SHP77 (cell line): ENCODE measurements at regions not wholly inside any gene's neighbourhood (a gene's known extent, or its start where the extent isn't known, plus 50 kb on each side); places are given as distances from the start of the nearest gene placed in this dataset.

Source experiments
- DNase-seq, 2 experiments: peaks; one replicate each; lab custom pipeline; 2025; lab: John Stamatoyannopoulos, UW

DNA sequence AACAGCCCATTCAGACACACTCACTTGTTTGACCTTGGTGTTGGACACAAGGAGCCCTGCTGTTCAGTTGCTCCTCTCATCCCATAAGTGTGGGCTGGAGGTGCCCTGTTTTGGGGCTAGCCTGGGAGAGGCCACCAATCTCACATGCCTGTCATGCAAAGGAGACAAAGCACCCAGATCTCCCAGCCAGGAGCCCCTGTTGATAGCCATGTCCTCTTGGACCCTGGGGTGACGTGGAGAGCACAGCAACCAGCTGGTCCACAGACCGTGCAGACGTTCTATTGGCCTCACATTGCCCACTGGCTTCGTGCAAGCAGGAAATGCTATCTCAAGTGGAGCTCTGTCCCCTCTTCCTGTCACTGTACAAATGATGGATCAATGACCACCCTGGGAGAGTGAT is 240.8 kb downstream of the RPS24 start:
- DNase-seq, result no peak

DNA sequence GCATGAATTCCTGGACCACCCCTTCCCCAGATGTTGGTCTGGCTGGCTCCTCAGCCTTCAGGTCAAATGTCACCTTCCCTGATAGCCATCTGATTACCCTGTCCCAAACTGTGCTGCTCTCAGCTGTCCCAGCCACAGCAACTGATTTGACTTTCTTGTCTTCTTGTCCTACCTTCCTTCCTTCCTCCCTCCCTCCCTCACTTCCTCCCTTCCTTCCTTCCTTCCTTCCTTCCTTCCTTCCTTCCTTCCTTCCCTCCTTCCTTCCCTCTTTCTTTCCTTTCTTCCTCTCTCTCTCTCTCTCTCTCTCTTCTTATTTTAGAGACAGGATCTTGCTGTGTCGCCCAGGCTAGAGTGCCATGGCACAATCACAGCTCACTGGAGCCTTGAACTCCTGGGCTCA is 242.5 kb downstream of the RPS24 start:
- no peak for DNase-seq

- no peak for DNase-seq
These were observed 243.8 kb downstream of the RPS24 start for GRCh38 chr10:78277314-78278057.

DNA sequence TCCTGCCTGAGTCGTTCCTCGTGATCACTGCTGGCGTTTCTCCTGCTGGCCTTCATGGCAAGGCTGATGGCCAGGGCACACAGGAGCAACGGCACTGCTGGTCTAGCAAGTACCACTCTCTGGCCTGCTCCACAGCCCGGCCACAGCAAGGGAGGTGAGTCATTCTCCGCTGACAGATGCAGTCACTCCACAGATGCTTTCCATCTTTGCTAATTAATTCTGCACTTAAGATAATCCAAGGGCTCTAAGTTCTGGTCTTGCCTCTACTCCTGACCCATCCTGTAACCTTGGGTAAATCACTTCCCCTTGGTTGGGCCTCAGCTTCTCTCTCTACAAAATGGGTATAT is 244.4 kb downstream of the RPS24 start:
- DNase-seq, result no peak

DNA sequence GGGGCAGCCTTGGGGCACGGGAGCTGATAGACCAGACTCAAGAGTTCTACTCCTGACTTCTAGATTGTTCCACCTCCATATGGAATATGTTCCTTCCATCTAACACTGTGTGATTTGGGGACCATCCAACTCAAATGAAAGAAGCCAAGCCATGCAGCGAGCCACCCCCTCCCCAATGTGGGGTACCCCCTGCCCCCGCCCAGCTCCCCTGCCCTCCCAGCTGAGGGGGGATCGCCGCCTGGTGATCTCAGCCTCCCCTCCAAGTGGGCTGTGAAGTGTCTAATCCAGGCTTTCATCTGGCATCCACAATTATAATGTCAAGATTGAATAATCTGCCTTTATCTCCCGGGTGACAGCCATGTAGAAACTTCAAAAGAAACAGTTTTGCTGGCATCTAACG is 246.1 kb downstream of the RPS24 start:
- no peak for DNase-seq

GRCh38 chr10:78280604-78281003 is 246.9 kb downstream of the RPS24 start:
- DNase-seq, result no peak

DNA sequence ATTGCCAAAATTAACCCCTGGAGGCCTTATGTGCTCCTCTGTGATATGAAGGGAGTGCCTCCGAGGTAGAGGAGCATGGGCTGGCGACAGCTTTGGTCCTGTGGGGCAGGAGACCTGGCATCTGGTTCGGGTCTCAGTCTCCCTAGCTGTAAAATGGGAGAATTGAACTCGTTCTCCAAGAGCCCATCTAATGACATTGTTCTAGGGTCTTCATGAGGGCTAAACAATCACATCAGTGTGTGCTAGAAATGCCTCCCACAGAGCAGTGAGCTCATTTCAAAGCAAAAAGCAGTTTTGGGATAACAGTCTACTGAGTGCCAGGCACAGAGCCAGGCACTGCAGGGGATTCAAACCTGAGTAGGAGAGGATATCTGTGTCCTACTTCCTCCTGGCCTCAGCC is 248.0 kb downstream of the RPS24 start:
- DNase-seq, result no peak

- DNase-seq, result no peak
These were observed 249.5 kb downstream of the RPS24 start for GRCh38 chr10:78283069-78283682.

- DNase-seq, result no peak
These were observed 250.7 kb downstream of the RPS24 start for GRCh38 chr10:78284381-78284780.

- no peak for DNase-seq
These were observed 251.6 kb downstream of the RPS24 start for GRCh38 chr10:78285226-78285625.

GRCh38 chr10:78286186-78286585 is 252.5 kb downstream of the RPS24 start:
- DNase-seq, result no peak

GRCh38 chr10:78286668-78287067 is 253.0 kb downstream of the RPS24 start:
- no peak for DNase-seq

GRCh38 chr10:78287618-78288017 is 254.0 kb downstream of the RPS24 start:
- DNase-seq, result no peak

DNA sequence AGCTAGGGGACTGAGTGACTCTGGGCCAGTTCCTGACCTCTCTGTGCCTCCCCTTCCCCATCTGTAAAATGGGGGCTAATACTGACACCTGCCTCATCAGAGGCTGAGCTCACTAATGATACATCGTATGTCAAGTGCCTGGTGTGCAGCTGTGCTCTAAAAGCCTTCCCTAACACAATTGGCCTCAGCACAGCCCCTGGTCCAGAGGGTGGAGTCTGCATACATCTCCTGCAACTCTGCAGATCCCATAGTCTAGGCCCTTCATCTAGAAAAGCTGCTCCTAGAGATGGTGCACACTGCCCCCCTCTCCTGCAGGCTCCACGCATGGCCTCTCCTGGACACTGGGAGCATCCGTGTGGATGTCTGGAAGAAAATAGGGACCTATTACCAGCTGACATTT is 255.0 kb downstream of the RPS24 start:
- no peak for DNase-seq

DNA sequence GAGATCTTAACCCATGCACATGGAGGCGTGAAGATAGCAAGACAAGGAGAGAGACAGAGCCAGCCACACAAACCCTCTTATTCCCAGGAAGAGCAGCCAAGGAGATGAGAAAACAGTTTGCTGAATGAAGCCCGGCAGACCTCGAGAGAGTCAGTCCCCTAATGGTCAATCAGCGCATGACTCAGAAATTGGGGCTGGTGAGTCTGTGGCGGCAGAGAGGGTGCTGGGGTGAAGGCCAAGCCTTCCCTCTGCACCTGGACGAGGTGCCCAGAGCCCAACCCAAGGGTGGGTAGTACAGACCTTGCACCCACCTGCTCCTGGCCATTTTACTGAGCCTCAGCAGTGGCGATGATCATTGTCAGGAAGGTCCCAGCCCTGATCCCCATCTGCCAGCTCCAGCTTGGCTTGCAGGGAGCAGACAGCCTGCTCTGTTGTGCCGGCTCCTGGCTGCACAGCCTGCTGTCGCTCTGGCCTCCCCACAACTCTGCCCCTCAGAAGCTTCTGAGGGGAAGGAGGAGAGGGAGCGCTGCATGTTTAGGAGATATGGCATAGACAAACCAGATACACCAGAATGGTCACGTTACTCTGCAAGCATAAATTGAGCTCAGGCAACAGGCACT is 256.6 kb downstream of the RPS24 start:
- DNase-seq, result no peak

GRCh38 chr10:78291722-78292121 is 258.1 kb downstream of the RPS24 start:
- DNase-seq, result no peak

DNA sequence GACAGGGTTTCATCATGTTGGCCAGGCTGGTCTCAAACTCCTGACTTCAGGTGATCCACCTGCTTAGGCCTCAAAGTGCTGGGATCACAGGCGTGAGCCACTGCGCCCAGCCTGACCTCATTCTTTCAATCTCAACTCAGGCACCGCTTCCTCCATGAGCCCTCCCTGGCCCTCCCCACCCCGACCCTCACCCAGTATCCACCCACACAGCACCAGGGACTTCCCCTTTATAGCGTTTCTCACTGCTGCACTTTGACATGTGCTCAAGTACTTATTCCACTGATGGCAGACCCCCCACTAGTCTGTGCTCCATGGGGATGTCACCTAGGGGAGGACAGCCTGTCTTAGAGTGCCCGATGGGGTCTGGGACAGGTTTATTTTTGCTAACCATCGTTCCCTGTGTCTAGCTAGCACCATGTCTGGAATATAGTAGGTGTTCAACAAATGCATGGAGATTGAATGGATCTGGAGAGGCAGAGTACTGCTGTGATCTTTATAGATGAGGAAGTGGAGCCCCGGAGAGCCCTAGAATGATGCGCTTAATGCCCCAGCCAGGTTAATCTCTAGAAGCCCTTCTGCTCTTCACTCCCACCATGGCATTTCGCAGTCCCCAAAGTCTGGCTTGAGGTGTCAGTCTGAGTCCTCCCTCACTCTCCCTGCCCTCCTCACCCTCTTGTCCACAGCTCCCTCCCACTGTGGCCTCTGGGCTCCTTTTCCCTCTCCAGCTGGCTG is 258.8 kb downstream of the RPS24 start:
- DNase-seq, result no peak

DNA sequence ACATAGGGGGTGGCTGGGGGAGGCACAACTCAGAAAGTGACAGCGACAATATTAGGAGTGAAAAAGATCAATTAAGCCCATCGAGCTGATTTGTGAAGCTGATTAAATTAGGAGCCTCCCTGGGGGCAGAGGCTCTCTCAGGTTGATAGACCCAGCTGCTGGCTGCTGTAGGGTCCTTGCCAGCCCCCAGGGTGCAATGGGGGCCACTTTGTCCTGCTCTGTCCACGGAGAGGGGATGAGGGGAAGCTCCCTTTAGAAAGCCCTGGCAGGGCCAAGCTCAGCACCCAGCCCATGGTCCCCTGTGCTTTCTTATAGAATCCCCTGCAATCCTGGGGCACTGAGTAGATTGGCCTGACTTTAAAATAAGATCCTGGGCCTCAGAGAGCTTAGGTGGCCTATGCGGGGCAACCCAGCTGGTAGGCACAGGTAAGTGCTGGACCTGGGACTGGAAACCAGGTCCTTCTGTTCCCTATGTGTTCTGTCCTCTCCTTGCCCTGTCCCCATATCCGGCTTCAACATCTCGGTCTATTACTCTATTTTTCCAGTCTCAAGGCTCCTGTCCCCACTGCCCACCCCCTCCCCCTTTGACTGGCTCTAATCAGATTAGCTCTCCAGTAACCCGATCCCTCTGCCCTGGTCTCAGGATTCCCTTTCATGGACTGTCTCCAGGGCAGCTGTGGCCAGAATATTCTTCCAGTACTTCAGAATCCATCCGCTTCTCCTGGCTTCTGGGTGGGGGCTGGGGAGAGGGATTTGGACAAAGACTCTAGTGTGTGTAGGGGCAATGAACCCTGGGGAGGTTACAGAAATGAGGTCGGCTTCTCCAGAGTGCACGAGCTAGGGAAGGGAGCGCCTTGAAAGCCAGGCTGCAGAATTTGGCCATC is 259.6 kb downstream of the RPS24 start:
- no peak for DNase-seq

DNA sequence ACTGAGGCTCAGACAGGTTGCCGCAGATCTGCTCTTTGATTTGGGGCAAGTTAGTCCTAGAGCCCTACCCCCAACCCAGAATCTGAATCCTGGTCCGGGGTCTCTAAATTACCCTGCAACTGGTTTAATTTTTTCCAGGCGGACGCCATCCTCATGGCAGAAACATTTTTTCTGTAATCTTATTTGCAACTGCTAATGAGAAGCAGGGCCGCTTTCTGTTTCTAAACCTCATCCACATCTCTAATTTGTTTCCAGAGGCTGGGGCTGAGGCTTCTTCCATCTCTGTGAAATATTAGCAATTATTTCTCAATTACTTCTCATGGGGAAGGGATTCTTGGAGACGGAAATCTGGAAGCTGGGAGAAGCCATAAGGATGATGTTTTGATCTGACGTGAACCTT is 261.6 kb downstream of the RPS24 start:
- DNase-seq, result no peak

DNA sequence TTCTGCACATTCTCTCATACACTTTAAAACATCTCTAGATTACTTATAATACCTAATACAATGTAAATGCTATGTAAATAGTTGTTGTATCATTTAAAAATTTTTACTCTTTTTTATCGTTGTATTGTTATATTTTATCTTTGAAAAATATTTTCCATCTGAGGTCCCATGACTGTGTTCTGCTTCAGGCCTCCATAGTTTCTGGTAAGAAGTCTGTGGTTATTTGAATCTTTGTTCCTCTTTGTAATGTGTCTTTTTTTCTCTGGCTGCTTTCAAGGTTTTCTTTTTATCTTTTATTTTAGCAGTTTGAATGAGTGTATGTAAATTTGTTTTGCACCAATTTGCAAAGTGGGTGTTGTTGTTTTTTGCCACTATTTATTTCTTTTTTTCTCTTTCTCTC is 263.1 kb downstream of the RPS24 start:
- DNase-seq, result no peak

GRCh38 chr10:78297997-78298396 is 264.3 kb downstream of the RPS24 start:
- DNase-seq, result no peak

- no peak for DNase-seq
These were observed 265.2 kb downstream of the RPS24 start for GRCh38 chr10:78298835-78299234.
